ENCODE measurements at regions not wholly inside any gene's neighbourhood (a gene's known extent, or its start where the extent isn't known, plus 50 kb on each side); places are given as distances from the start of the nearest gene placed in this dataset.

DNA sequence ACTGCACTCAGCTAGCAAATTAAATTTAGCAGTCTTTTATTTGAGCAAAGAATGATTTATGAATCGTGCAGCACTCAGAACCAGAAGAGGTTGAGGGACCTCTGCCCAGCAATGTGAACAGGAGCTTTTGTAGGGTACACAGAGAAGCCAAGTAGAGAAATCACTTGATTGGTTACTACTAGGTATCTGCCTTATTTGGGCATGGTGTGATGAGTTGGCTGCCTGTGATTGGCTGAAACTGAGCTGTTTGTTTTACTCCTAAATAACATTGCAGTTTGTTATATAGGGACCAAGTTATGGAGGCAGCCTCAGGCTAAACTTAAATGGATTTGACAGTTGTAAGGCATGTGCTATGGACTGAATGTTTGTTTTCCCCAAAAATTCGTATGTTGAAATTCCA, 122.5 kb downstream of the RDH14 start:
- Histone ChIP-seq H3K36me3 (no peaks in the 10 kb centered on the region), H3K4me3 (no peak overlapping the region), H3K9me3 (no peaks in the 10 kb centered on the region), H3K27ac (no peak overlapping the region), H3K4me1 (replicated peaks) (no peaks in the 10 kb centered on the region), H3K27me3 (replicated peaks; ENCODE audit: insufficient read depth) (no peaks in the 10 kb centered on the region)
- no peak for TF ChIP-seq POLR2AphosphoS5 (IDR thresholded peaks at IDR 0.05)
- TF ChIP-seq, protein P1, sequence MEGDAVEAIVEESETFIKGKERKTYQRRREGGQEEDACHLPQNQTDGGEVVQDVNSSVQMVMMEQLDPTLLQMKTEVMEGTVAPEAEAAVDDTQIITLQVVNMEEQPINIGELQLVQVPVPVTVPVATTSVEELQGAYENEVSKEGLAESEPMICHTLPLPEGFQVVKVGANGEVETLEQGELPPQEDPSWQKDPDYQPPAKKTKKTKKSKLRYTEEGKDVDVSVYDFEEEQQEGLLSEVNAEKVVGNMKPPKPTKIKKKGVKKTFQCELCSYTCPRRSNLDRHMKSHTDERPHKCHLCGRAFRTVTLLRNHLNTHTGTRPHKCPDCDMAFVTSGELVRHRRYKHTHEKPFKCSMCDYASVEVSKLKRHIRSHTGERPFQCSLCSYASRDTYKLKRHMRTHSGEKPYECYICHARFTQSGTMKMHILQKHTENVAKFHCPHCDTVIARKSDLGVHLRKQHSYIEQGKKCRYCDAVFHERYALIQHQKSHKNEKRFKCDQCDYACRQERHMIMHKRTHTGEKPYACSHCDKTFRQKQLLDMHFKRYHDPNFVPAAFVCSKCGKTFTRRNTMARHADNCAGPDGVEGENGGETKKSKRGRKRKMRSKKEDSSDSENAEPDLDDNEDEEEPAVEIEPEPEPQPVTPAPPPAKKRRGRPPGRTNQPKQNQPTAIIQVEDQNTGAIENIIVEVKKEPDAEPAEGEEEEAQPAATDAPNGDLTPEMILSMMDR (IDR thresholded peaks at IDR 0.05), result no peak
- no peak for TF ChIP-seq POLR2A (IDR thresholded peaks at IDR 0.05)
- no peak for DNase-seq (ENCODE audit: low spot score)
- 89% methylated on average over 2 of the region's 2 CpGs for WGBS
- intact Hi-C loops (cut with DNase I), result loop anchor here (2.0 to 10.0 kb wide), 4 partner anchors 537 to 1427 kb away; no protein-coding TSS in a partner anchor

DNA sequence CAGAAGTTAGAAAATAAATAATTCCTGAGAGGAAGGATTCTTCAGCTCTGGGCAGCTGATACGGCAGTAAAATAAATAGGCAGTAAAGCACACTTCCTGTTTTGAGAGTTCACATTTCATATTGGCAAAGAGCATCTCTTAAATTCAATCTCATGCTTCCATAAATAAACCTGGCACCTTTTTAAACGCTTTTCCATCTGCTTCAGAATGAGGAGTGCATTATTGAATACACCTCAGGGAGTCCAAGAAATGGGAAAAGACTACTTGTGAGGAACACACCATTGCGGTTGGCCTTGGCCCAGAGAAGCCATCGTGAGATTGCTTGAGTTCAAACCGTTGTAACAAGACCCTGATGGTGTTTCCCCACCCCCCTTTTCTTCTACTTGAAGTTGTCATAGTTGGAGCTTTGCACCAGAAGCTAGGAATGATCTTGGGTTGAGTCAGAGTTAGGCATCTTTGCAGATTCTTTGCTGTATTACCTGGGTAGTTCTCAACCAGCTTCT, 123.9 kb downstream of the RDH14 start:
- Histone ChIP-seq H3K27me3 (replicated peaks; ENCODE audit: insufficient read depth) (no peaks in the 10 kb centered on the region), H3K36me3 (no peaks in the 10 kb centered on the region), H3K4me3 (no peak overlapping the region), H3K9me3 (no peaks in the 10 kb centered on the region), H3K27ac (no peak overlapping the region), H3K4me1 (replicated peaks) (no peaks in the 10 kb centered on the region)
- intact Hi-C loops (cut with DNase I), result loop anchor here (2.0 to 10.0 kb wide), 4 partner anchors 538 to 1428 kb away; no protein-coding TSS in a partner anchor
- DNase-seq (ENCODE audit: low spot score), result no peak
- TF ChIP-seq POLR2A (IDR thresholded peaks at IDR 0.05), result no peak
- no peak for TF ChIP-seq POLR2AphosphoS5 (IDR thresholded peaks at IDR 0.05)
- TF ChIP-seq, protein P1 (IDR thresholded peaks at IDR 0.05), result no peak
- WGBS, result 20% methylated on average over 5 of the region's 5 CpGs

GRCh38 chr2:18435426-18436037, 124.9 kb downstream of the RDH14 start:
- no peaks in the 10 kb centered on the region for H3K9me3 ChIP-seq
- DNase-seq (ENCODE audit: low spot score), result peak; percentile 17
- H3K4me3 ChIP-seq, result no peak overlapping the region
- WGBS, result 46% methylated on average over 2 of the region's 2 CpGs
- H3K4me1 ChIP-seq (replicated peaks), result no peaks in the 10 kb centered on the region
- no peaks in the 10 kb centered on the region for H3K27me3 ChIP-seq (replicated peaks; ENCODE audit: insufficient read depth)
- no peak overlapping the region for H3K27ac ChIP-seq
- TF ChIP-seq POLR2AphosphoS5 (IDR thresholded peaks at IDR 0.05), result no peak
- TF ChIP-seq, protein P1 (IDR thresholded peaks at IDR 0.05), result peak; percentile 40 to 65 (median 50)
- TF ChIP-seq POLR2A (IDR thresholded peaks at IDR 0.05), result no peak
- intact Hi-C loops (cut with DNase I), result loop anchor here (2.0 to 10.0 kb wide), 4 partner anchors 539 to 1429 kb away; no protein-coding TSS in a partner anchor
- no peaks in the 10 kb centered on the region for H3K36me3 ChIP-seq

GRCh38 chr2:18433872-18434271, 126.6 kb downstream of the RDH14 start:
- TF ChIP-seq, protein P1 (IDR thresholded peaks at IDR 0.05), result no peak
- TF ChIP-seq POLR2AphosphoS5 (IDR thresholded peaks at IDR 0.05) (no peak), POLR2A (IDR thresholded peaks at IDR 0.05) (no peak)
- Histone ChIP-seq H3K27me3 (replicated peaks; ENCODE audit: insufficient read depth) (no peaks in the 10 kb centered on the region), H3K36me3 (no peaks in the 10 kb centered on the region), H3K4me1 (replicated peaks) (no peaks in the 10 kb centered on the region), H3K9me3 (no peaks in the 10 kb centered on the region), H3K27ac (no peak overlapping the region), H3K4me3 (no peak overlapping the region)
- no peak for DNase-seq (ENCODE audit: low spot score)
- intact Hi-C loops (cut with DNase I), result loop anchor here (5.0 to 10.0 kb wide), 4 partner anchors 308 to 1431 kb away; no protein-coding TSS in a partner anchor
- WGBS, result 89% methylated on average over 1 of the region's 1 CpG

GRCh38 chr2:18432999-18433398, 127.5 kb downstream of the RDH14 start:
- Histone ChIP-seq H3K36me3 (no peaks in the 10 kb centered on the region), H3K9me3 (no peaks in the 10 kb centered on the region), H3K27me3 (replicated peaks; ENCODE audit: insufficient read depth) (no peaks in the 10 kb centered on the region), H3K4me1 (replicated peaks) (no peaks in the 10 kb centered on the region), H3K27ac (no peak overlapping the region), H3K4me3 (no peak overlapping the region)
- TF ChIP-seq POLR2A (IDR thresholded peaks at IDR 0.05) (no peak), POLR2AphosphoS5 (IDR thresholded peaks at IDR 0.05) (no peak)
- TF ChIP-seq, protein P1 (IDR thresholded peaks at IDR 0.05), result no peak
- WGBS, result 40% methylated on average over 5 of the region's 5 CpGs
- no peak for DNase-seq (ENCODE audit: low spot score)
- intact Hi-C loops (cut with DNase I), result loop anchor here (5.0 to 10.0 kb wide), 4 partner anchors 309 to 1432 kb away; no protein-coding TSS in a partner anchor
